ENCODE measurements at regions not wholly inside any gene's neighbourhood (a gene's known extent, or its start where the extent isn't known, plus 50 kb on each side); places are given as distances from the start of the nearest gene placed in this dataset.

DNA sequence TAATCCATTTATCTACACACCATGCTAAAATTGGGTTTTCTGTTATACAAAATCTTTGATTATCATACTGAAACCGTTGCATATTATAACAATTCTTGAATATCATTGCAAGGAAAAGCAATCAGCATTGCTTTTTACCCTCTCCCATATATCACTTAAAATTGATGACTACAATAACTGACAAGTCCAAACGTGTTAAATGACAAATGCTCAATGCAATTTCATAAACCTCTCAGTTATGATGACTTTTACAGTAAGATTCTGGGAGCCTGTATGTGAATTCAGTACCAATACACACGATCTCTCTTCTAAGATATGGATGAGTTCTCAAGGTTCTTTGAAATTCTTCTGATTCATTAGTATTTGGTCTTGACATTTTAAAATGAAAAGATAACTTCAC, 368.5 kb upstream of the TRIB2 start:
- in situ Hi-C loops (cut with HindIII; ENCODE audit: low pct_unique_long_range_greater_than_20kb, low sequenced_read_pairs), result no loop called here
- DNase-seq (ENCODE audit: low read depth in 1 of 2, low spot score in 1 of 2), result no peak
- no peak for TF ChIP-seq JUND (IDR thresholded peaks at IDR 0.05; ENCODE audit: low read depth)

DNA sequence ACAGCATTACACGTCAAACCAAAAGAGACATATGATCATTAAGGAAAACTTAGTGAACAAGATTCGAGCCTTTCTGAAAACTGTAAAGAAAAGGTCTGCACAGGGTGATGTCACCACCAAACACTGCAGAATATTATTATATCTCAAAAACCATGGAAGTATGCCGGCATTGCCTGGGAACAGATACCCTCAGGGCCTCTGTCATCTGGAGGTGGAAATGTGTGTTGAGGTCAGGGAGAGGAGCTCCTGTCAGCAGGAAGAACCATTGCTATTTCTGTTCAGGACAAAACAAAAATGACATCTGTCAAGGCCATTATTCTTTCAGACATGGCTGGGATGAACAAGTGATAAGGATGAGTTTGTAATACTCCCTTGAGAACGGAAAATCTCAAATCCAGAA, 365.9 kb upstream of the TRIB2 start:
- DNase-seq (ENCODE audit: low read depth in 1 of 2, low spot score in 1 of 2), result no peak
- in situ Hi-C loops (cut with HindIII; ENCODE audit: low pct_unique_long_range_greater_than_20kb, low sequenced_read_pairs), result no loop called here
- no peak for TF ChIP-seq JUND (IDR thresholded peaks at IDR 0.05; ENCODE audit: low read depth)

DNA sequence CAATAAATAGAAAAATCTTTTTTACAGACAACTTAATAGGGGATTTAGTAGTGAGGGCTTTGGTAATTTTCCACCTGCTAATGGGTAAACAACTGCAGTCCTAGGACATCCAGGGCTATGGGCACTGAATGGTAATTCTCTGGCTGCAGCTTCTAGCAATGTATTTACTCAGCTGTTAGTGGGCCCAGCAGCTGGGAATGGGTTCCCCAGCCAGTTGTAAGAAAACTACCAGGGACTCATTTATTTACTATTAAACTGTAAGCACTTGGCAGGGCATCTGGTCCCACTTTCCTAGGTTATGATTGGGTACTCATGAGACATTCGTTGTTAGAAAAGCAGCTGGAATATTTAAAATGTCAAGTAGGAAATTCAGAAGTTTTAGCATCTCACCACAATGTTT, 363.8 kb upstream of the TRIB2 start:
- in situ Hi-C loops (cut with HindIII; ENCODE audit: low pct_unique_long_range_greater_than_20kb, low sequenced_read_pairs), result no loop called here
- TF ChIP-seq JUND (IDR thresholded peaks at IDR 0.05; ENCODE audit: low read depth), result no peak
- DNase-seq (ENCODE audit: low read depth in 1 of 2, low spot score in 1 of 2), result no peak

DNA sequence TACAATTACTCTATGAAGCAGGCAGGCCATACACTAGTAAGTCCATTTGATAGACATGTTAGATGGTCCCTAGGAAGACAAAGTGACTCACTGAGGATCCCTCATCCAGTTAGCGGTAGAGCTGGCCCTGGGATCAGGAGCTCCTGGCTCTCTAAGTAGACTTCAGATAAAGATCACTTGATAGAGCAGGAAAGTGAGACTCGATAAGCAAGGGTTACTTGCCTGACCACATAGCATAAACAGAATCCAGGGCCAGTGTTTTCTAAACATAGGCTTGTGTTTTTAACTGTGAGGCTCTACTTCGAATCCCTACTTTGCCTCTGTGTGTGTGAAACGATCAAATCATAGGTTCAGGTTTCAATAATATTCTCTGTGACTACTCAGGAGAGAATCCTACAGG, 355.2 kb upstream of the TRIB2 start:
- DNase-seq (ENCODE audit: low read depth in 1 of 2, low spot score in 1 of 2), result no peak
- TF ChIP-seq JUND (IDR thresholded peaks at IDR 0.05; ENCODE audit: low read depth), result no peak
- in situ Hi-C loops (cut with HindIII; ENCODE audit: low pct_unique_long_range_greater_than_20kb, low sequenced_read_pairs), result no loop called here

DNA sequence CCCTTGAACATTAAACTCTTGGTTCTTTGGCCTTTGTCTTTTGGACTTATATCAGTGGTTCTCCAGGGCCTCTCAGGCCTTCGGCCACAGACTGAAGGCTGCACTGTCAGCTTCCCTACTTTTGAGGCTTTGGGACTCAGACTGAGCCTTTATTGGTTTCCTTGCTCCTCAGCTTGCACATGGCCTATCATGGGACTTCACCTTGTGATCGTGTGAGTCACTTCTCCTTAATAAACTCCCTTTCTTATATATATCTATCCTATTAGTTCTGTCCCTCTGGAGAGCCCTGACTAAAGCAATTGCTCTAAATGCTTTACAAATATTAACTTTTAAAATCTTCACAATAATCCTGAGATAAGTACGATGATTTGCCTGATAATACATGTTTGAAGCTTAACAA, 353.6 kb upstream of the TRIB2 start:
- in situ Hi-C loops (cut with HindIII; ENCODE audit: low pct_unique_long_range_greater_than_20kb, low sequenced_read_pairs), result no loop called here
- no peak for DNase-seq (ENCODE audit: low read depth in 1 of 2, low spot score in 1 of 2)
- TF ChIP-seq JUND (IDR thresholded peaks at IDR 0.05; ENCODE audit: low read depth), result no peak

DNA sequence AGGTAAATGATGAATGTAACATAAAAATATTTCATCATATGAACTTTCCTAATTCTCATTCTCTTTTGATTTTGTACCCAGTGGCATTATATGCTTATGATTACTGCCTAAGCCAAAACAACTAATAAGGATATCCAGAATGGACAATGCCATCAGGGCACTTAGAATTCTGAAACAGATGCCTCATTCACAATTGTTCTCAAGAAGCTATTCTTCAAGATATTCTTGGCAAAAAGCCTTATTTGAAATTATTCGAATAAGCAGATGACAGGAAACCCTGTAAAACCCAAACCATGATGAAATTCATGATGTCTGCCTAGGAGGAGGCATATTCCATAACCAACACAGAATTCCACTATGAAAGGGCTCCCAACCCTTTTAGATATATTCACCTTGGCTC, 353.2 kb upstream of the TRIB2 start:
- in situ Hi-C loops (cut with HindIII; ENCODE audit: low pct_unique_long_range_greater_than_20kb, low sequenced_read_pairs), result no loop called here
- DNase-seq (ENCODE audit: low read depth in 1 of 2, low spot score in 1 of 2), result no peak

DNA sequence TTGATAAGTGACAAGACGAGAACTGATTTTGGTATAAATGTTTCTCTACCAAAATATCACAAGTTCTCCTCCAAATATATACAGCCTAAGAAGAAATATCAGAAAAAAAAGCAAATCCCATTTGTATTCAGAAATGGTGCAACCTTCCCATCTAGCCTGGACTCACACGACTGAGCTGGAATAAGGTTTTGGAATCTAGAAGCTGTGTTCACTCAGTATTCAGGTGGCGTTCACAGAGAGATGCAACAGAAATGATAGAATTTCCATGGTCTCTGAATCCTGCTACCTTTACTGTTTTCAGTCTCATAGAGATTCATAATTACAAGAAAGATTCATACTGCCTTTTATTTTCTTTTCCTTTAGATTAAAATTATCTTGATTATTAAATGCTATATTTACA, 347.2 kb upstream of the TRIB2 start:
- in situ Hi-C loops (cut with HindIII; ENCODE audit: low pct_unique_long_range_greater_than_20kb, low sequenced_read_pairs), result no loop called here
- DNase-seq (ENCODE audit: low read depth in 1 of 2, low spot score in 1 of 2), result no peak
- TF ChIP-seq JUND (IDR thresholded peaks at IDR 0.05; ENCODE audit: low read depth), result no peak

More for the DNA sequence above, 353.2 kb upstream of the TRIB2 start:
- TF ChIP-seq JUND (IDR thresholded peaks at IDR 0.05; ENCODE audit: low read depth), result no peak

DNA sequence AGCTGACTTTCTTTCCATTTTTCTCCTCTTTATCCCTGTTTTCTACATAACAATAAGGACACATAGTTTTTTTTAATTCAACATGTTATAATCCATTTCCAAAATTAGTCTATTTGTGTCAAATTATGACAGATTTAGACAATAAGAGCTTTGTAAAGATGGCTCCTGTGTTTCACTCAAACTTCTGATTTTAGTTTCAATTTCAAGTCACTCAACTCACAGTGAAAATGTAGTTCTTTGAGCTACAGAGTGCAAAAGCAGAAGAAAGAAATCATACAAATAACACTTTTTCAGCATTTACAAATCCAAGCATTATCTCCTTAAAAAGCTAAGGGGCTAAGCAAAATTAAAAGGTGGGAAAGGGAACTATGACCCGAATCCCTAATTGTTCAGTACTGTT, 340.7 kb upstream of the TRIB2 start:
- no peak for DNase-seq (ENCODE audit: low read depth in 1 of 2, low spot score in 1 of 2)
- in situ Hi-C loops (cut with HindIII; ENCODE audit: low pct_unique_long_range_greater_than_20kb, low sequenced_read_pairs), result no loop called here
- TF ChIP-seq JUND (IDR thresholded peaks at IDR 0.05; ENCODE audit: low read depth), result no peak

DNA sequence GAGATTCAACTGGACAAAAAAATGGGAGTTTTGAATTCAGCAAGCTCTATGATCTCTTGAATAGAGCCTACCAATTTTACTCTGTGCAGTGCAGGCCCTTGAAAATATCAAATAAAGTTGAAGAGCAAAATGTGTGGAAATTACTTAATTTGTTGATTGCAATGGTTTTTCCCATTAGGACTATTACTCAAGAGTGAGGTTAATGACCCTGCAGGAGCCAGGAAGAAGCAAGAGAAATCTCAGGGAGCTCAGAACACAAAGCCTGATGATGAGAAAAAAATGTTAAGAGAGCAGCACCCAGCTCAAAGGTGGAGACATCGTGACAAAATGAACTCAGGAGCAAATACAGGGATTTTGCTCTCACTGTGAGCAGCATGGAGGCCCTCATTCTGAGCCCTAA, 337.6 kb upstream of the TRIB2 start:
- no peak for DNase-seq (ENCODE audit: low read depth in 1 of 2, low spot score in 1 of 2)
- TF ChIP-seq JUND (IDR thresholded peaks at IDR 0.05; ENCODE audit: low read depth), result no peak
- in situ Hi-C loops (cut with HindIII; ENCODE audit: low pct_unique_long_range_greater_than_20kb, low sequenced_read_pairs), result no loop called here

DNA sequence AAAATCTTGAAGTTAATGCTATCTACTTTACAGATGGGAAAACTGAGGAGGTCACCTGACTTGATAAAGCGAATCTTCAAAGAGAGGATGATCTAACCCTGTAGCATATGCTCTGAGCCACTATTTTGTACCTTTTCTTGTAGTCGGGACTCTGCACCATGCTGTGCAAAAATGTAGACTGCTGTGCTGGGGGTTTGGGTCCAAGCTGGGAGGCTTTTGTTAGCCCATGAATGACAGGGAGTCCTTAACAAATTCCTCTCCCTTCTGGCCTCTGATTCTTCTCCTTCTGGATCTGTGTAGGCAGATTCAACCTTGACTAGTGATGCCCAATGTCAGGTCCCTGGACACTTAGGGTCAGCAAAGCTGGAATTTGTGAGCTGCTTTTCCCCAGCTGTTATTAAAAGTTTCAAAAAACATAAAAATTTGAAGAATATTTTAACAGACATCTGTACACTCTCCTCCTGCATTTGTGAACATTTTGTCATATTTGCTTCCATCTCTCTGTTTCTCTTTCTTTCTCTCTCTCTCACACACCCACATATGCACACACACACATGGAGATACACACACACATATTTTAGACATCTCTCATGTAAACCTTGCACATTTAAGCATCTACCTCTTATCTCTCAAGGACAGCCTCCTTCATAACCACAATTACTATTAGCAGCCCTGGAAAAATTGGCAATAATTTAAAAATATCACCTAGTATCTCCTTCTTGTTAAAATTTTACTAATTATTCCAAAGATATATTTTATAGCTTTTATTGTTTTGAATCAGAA, 335.0 kb upstream of the TRIB2 start:
- TF ChIP-seq JUND (IDR thresholded peaks at IDR 0.05; ENCODE audit: low read depth), result no peak
- in situ Hi-C loops (cut with HindIII; ENCODE audit: low pct_unique_long_range_greater_than_20kb, low sequenced_read_pairs), result no loop called here
- DNase-seq (ENCODE audit: low read depth in 1 of 2, low spot score in 1 of 2), result no peak

DNA sequence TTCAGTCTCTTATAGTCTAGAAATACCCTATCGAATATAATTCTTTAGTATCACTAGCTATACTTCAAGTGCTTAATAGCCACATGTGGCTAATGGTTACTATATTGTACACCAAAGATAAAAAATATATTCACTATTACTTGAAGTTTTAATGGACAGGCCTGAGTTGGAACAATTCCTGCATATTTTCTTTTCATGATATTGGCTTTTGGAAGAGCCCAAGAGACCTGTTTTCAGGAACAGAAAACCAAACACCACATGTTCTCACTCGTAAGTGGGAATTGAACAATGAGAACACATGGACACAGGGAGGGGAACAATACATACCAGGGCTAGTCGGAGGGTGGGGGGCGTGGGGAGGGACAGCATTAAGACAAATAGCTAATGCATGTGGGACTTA, 334.4 kb upstream of the TRIB2 start:
- in situ Hi-C loops (cut with HindIII; ENCODE audit: low pct_unique_long_range_greater_than_20kb, low sequenced_read_pairs), result no loop called here
- TF ChIP-seq JUND (IDR thresholded peaks at IDR 0.05; ENCODE audit: low read depth), result no peak

DNA sequence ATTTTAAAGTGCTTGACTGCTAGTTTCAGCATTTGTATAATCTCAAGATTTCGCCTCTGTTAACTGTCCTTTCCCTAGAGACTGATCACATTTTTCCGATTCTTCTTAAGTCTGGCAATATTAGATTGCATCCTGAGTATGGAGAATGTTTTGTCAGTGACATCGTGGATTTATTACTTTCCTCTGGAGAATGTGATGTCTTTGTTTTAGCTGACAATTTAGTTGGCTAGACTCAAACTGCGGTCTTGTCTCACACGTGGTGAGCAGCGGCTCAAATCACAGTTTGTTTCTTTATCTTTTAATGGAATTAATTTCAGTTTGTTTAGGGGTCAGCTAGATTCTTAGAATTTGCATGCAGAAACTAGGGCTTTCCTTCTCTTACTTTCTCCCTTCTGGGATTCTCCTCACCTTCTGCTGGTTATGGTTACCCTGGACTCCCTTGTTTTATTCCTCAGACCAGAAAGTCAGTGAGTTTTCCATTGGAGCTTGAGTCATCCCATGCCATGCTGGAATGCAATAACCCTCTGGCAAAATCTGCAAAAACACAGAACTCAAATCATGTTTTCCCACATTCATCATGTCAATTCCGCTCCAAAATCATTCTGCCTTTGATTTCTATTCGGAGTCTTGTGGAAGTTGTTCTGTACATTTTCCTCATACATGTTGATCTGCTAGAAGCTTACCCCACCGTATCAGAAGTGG, 327.2 kb upstream of the TRIB2 start:
- in situ Hi-C loops (cut with HindIII; ENCODE audit: low pct_unique_long_range_greater_than_20kb, low sequenced_read_pairs), result no loop called here
- no peak for TF ChIP-seq JUND (IDR thresholded peaks at IDR 0.05; ENCODE audit: low read depth)
- no peak for DNase-seq (ENCODE audit: low read depth in 1 of 2, low spot score in 1 of 2)

More for the DNA sequence above, 334.4 kb upstream of the TRIB2 start:
- no peak for DNase-seq (ENCODE audit: low read depth in 1 of 2, low spot score in 1 of 2)

DNA sequence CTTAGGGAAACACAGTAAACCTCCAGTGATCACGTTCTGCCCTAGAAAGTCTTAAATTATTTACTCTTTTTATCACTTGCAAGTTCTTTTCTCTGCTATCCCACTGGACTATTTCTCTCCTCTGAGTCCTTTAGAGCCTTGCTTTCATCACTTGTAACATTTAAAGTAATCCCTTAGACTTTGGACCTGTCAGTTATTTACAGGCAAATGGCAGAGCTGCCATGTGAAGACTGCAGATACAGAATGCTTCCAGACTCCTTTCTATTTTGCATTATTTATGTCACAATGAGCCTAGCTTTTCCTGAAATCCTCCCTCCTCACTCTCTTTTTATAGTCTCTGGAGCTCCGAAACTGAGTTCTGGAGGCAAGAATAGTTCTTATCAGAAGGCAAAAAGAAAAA, 325.6 kb upstream of the TRIB2 start:
- TF ChIP-seq JUND (IDR thresholded peaks at IDR 0.05; ENCODE audit: low read depth), result no peak
- in situ Hi-C loops (cut with HindIII; ENCODE audit: low pct_unique_long_range_greater_than_20kb, low sequenced_read_pairs), result no loop called here
- no peak for DNase-seq (ENCODE audit: low read depth in 1 of 2, low spot score in 1 of 2)
